ENCODE measurements at regions not wholly inside any gene's neighbourhood (a gene's known extent, or its start where the extent isn't known, plus 50 kb on each side); places are given as distances from the start of the nearest gene placed in this dataset.
"Not testable (repeated sequence)": the region's sequence is repeated elsewhere in the genome, so short reads cannot be mapped to it uniquely, and the experiment has no call there.

GRCh38 chr9:85487872-85488271 lies 253.9 kb downstream of the AGTPBP1 start:
- no peak overlapping the region for H3K4me3 Mint-ChIP-seq
- intact Hi-C loops (cut with micrococcal nuclease): no loop called here
- peaks cover 9% of the 10 kb centered on the region for H3K27me3 Mint-ChIP-seq
- no peaks in the 10 kb centered on the region for H3K4me1 Mint-ChIP-seq (ENCODE audit: low read depth)
- no peaks in the 10 kb centered on the region for H3K36me3 Mint-ChIP-seq (ENCODE audit: low read depth)
- no peak overlapping the region for H3K27ac Mint-ChIP-seq
- H3K9me3 Mint-ChIP-seq: no peaks in the 10 kb centered on the region

GRCh38 chr9:85484235-85484634 lies 257.5 kb downstream of the AGTPBP1 start:
- Mint-ChIP-seq H3K4me1 (ENCODE audit: low read depth) (peaks cover 4% of the 10 kb centered on the region), H3K27ac (no peak overlapping the region), H3K27me3 (peaks cover 13% of the 10 kb centered on the region), H3K9me3 (no peaks in the 10 kb centered on the region), H3K36me3 (ENCODE audit: low read depth) (no peaks in the 10 kb centered on the region), H3K4me3 (no peak overlapping the region)
- intact Hi-C loops (cut with micrococcal nuclease): no loop called here

- intact Hi-C loops (cut with micrococcal nuclease): no loop called here
- Mint-ChIP-seq H3K9me3 (no peaks in the 10 kb centered on the region), H3K4me1 (ENCODE audit: low read depth) (peaks cover 8% of the 10 kb centered on the region), H3K4me3 (no peak overlapping the region), H3K27ac (no peak overlapping the region), H3K36me3 (ENCODE audit: low read depth) (no peaks in the 10 kb centered on the region), H3K27me3 (peaks cover 13% of the 10 kb centered on the region)
These were observed 258.5 kb downstream of the AGTPBP1 start for GRCh38 chr9:85483208-85483607.

GRCh38 chr9:85479305-85479704 lies 262.4 kb downstream of the AGTPBP1 start:
- intact Hi-C loops (cut with micrococcal nuclease): no loop called here
- Mint-ChIP-seq H3K27me3 (peaks cover 6% of the 10 kb centered on the region), H3K9me3 (peaks cover 6% of the 10 kb centered on the region), H3K27ac (peak overlapping the region; percentile 23), H3K36me3 (ENCODE audit: low read depth) (no peaks in the 10 kb centered on the region), H3K4me1 (ENCODE audit: low read depth) (peaks cover 8% of the 10 kb centered on the region), H3K4me3 (no peak overlapping the region)

- no peaks in the 10 kb centered on the region for H3K36me3 Mint-ChIP-seq (ENCODE audit: low read depth)
- H3K4me1 Mint-ChIP-seq (ENCODE audit: low read depth): peaks cover 8% of the 10 kb centered on the region
- H3K9me3 Mint-ChIP-seq: peaks cover 10% of the 10 kb centered on the region
- peak overlapping the region; percentile 23 for H3K27ac Mint-ChIP-seq
- no peak overlapping the region for H3K4me3 Mint-ChIP-seq
- intact Hi-C loops (cut with micrococcal nuclease): no loop called here
- peaks cover 6% of the 10 kb centered on the region for H3K27me3 Mint-ChIP-seq
These were observed 262.9 kb downstream of the AGTPBP1 start for GRCh38 chr9:85478847-85479246.

- intact Hi-C loops (cut with micrococcal nuclease); H3K27me3 Mint-ChIP-seq; H3K36me3 Mint-ChIP-seq (ENCODE audit: low read depth); H3K4me3 Mint-ChIP-seq; H3K27ac Mint-ChIP-seq; H3K4me1 Mint-ChIP-seq (ENCODE audit: low read depth): not testable (repeated sequence)
- H3K9me3 Mint-ChIP-seq: peaks cover 10% of the 10 kb centered on the region
These were observed 266.9 kb downstream of the AGTPBP1 start for GRCh38 chr9:85474896-85475295.

GRCh38 chr9:85471791-85472190 lies 270.0 kb downstream of the AGTPBP1 start:
- Mint-ChIP-seq H3K9me3 (peaks cover 10% of the 10 kb centered on the region), H3K4me1 (ENCODE audit: low read depth) (no peaks in the 10 kb centered on the region), H3K4me3 (no peak overlapping the region), H3K27me3 (no peaks in the 10 kb centered on the region), H3K36me3 (ENCODE audit: low read depth) (no peaks in the 10 kb centered on the region), H3K27ac (no peak overlapping the region)
- intact Hi-C loops (cut with micrococcal nuclease): no loop called here

GRCh38 chr9:85469041-85469440 lies 272.7 kb downstream of the AGTPBP1 start:
- Mint-ChIP-seq H3K36me3 (ENCODE audit: low read depth) (no peaks in the 10 kb centered on the region), H3K9me3 (peaks cover 1% of the 10 kb centered on the region), H3K4me3 (no peak overlapping the region), H3K4me1 (ENCODE audit: low read depth) (no peaks in the 10 kb centered on the region), H3K27me3 (no peaks in the 10 kb centered on the region), H3K27ac (no peak overlapping the region)
- intact Hi-C loops (cut with micrococcal nuclease): no loop called here

- Mint-ChIP-seq H3K9me3 (no peaks in the 10 kb centered on the region), H3K27me3 (no peaks in the 10 kb centered on the region), H3K36me3 (ENCODE audit: low read depth) (no peaks in the 10 kb centered on the region), H3K4me1 (ENCODE audit: low read depth) (no peaks in the 10 kb centered on the region), H3K4me3 (no peak overlapping the region), H3K27ac (no peak overlapping the region)
- intact Hi-C loops (cut with micrococcal nuclease): no loop called here
These were observed 274.9 kb downstream of the AGTPBP1 start for GRCh38 chr9:85466834-85467233.

GRCh38 chr9:85458114-85458864 lies 283.5 kb downstream of the AGTPBP1 start:
- H3K4me3 Mint-ChIP-seq; H3K9me3 Mint-ChIP-seq; H3K27ac Mint-ChIP-seq; intact Hi-C loops (cut with micrococcal nuclease); H3K4me1 Mint-ChIP-seq (ENCODE audit: low read depth); H3K27me3 Mint-ChIP-seq; H3K36me3 Mint-ChIP-seq (ENCODE audit: low read depth): not testable (repeated sequence)

GRCh38 chr9:85453850-85454249 lies 287.9 kb downstream of the AGTPBP1 start:
- intact Hi-C loops (cut with micrococcal nuclease): no loop called here
- H3K9me3 Mint-ChIP-seq: peaks cover 13% of the 10 kb centered on the region
- H3K27me3 Mint-ChIP-seq: peaks cover 2% of the 10 kb centered on the region
- no peak overlapping the region for H3K27ac Mint-ChIP-seq
- no peaks in the 10 kb centered on the region for H3K4me1 Mint-ChIP-seq (ENCODE audit: low read depth)
- H3K4me3 Mint-ChIP-seq: no peak overlapping the region
- no peaks in the 10 kb centered on the region for H3K36me3 Mint-ChIP-seq (ENCODE audit: low read depth)

GRCh38 chr9:85452841-85453240 lies 288.9 kb downstream of the AGTPBP1 start:
- Mint-ChIP-seq H3K27me3 (peaks cover 2% of the 10 kb centered on the region), H3K4me3 (no peak overlapping the region), H3K9me3 (peaks cover 13% of the 10 kb centered on the region), H3K27ac (no peak overlapping the region), H3K36me3 (ENCODE audit: low read depth) (no peaks in the 10 kb centered on the region), H3K4me1 (ENCODE audit: low read depth) (no peaks in the 10 kb centered on the region)
- intact Hi-C loops (cut with micrococcal nuclease): no loop called here

GRCh38 chr9:85451680-85452079 lies 290.1 kb downstream of the AGTPBP1 start:
- intact Hi-C loops (cut with micrococcal nuclease): no loop called here
- Mint-ChIP-seq H3K27me3 (peaks cover 2% of the 10 kb centered on the region), H3K9me3 (peaks cover 13% of the 10 kb centered on the region), H3K4me3 (no peak overlapping the region), H3K27ac (no peak overlapping the region), H3K36me3 (ENCODE audit: low read depth) (no peaks in the 10 kb centered on the region), H3K4me1 (ENCODE audit: low read depth) (no peaks in the 10 kb centered on the region)

- no peaks in the 10 kb centered on the region for H3K36me3 Mint-ChIP-seq (ENCODE audit: low read depth)
- intact Hi-C loops (cut with micrococcal nuclease): no loop called here
- H3K27me3 Mint-ChIP-seq: peaks cover 3% of the 10 kb centered on the region
- H3K4me3 Mint-ChIP-seq: no peak overlapping the region
- H3K27ac Mint-ChIP-seq: no peak overlapping the region
- no peaks in the 10 kb centered on the region for H3K9me3 Mint-ChIP-seq
- no peaks in the 10 kb centered on the region for H3K4me1 Mint-ChIP-seq (ENCODE audit: low read depth)
These were observed 295.9 kb downstream of the AGTPBP1 start for GRCh38 chr9:85445887-85446286.

- Mint-ChIP-seq H3K27ac (no peak overlapping the region), H3K9me3 (no peaks in the 10 kb centered on the region), H3K36me3 (ENCODE audit: low read depth) (no peaks in the 10 kb centered on the region), H3K4me3 (no peak overlapping the region), H3K27me3 (peaks cover 1% of the 10 kb centered on the region), H3K4me1 (ENCODE audit: low read depth) (no peaks in the 10 kb centered on the region)
- intact Hi-C loops (cut with micrococcal nuclease): no loop called here
These were observed 297.5 kb downstream of the AGTPBP1 start for GRCh38 chr9:85444243-85444642.
